Immature natural killer cell (primary cell): ENCODE measurements at regions not wholly inside any gene's neighbourhood (a gene's known extent, or its start where the extent isn't known, plus 50 kb on each side); places are given as distances from the start of the nearest gene placed in this dataset.

Experiments
- DNase-seq, 3 donors: peaks; one replicate each; pipeline ENCODE4 v3.0.0; 2022; ENCODE audit warnings: mixed read lengths in 1 of 3
- H3K27ac Mint-ChIP-seq, 6 donors: one replicate each; pipeline ENCODE4 v1.8.0; 2020; ENCODE audit warnings: mixed read lengths in 6 of 6, mild to moderate bottlenecking in 5 of 6, inconsistent platforms in 4 of 6, moderate library complexity in 3 of 6
- H3K27me3 Mint-ChIP-seq, 3 donors: one replicate each; pipeline ENCODE4 v1.8.0; 2020 to 2021; ENCODE audit warnings: low read depth in 3 of 3, mild to moderate bottlenecking in 3 of 3, mixed read lengths in 3 of 3, moderate library complexity in 3 of 3, inconsistent platforms in 1 of 3
- H3K36me3 Mint-ChIP-seq, 3 donors: one replicate each; pipeline ENCODE4 v1.8.0; 2020; ENCODE audit warnings: mixed read lengths in 3 of 3, inconsistent platforms in 2 of 3, mild to moderate bottlenecking in 2 of 3
- H3K4me1 Mint-ChIP-seq, 2 donors: one replicate each; pipeline ENCODE4 v1.8.0; 2020; ENCODE audit warnings: inconsistent platforms in 2 of 2, mild to moderate bottlenecking in 2 of 2, mixed read lengths in 2 of 2, moderate library complexity in 1 of 2
- H3K4me3 Mint-ChIP-seq, 5 donors: one replicate each; pipeline ENCODE4 v1.8.0; 2020; ENCODE audit warnings: mild to moderate bottlenecking in 5 of 5, mixed read lengths in 5 of 5, inconsistent platforms in 3 of 5, moderate library complexity in 3 of 5
- H3K9me3 Mint-ChIP-seq, 6 donors: one replicate each; pipeline ENCODE4 v1.8.0; 2020; ENCODE audit warnings: mild to moderate bottlenecking in 6 of 6, mixed read lengths in 6 of 6, inconsistent platforms in 4 of 6, moderate library complexity in 3 of 6

DNA sequence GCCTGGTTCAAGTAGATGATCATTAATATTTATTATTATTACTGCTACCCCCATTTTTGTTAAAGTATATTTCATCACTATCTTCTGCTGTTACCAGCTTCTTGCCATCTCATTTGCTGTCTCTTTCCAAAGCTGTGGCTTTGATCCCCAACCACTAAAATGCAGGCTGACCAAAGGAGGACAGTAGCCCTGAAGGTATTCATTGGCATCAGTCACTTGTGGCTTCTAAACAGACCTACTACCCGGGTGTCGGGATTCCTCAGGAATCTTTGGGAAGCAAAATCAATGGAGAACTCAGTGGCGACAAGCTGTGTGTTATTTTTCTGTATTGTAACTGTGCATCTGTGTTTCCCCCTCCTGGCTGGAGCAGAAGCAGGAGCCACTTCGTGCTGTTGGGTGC is 379.2 kb upstream of the ERCC4 start:
- Mint-ChIP-seq H3K27ac (no peak overlapping the region), H3K9me3 (peaks cover 0 to 11% (median 5%) of the 10 kb centered on the region in 6 donors)
- no peak for DNase-seq

DNA sequence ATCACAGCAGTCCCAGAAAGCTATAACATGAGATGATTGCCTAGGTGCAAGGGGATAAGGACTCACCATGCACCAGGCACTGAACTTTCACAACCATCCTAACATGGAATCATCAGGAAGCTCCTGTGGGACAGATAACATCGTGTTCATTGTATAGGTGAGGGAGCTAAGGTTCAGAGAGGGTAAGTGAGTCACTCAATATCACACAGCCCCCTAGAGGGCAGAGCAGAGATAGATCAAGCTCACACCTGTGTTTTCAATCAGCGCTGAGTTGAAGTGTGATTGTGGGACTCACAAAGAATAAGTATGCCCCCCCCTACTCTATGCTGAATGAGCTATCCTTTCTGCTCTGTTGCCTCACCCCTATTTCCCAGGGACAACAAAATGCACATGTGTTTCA is 377.7 kb upstream of the ERCC4 start:
- Mint-ChIP-seq H3K27me3 (peaks cover 0 to 1% (median 0%) of the 10 kb centered on the region in 3 donors), H3K27ac (no peak overlapping the region), H3K9me3 (peaks cover 0 to 6% (median 3%) of the 10 kb centered on the region in 6 donors), H3K4me1 (no peaks in the 10 kb centered on the region), H3K36me3 (no peaks in the 10 kb centered on the region), H3K4me3 (no peak overlapping the region)
- DNase-seq, result no peak

More for the DNA sequence above, 379.2 kb upstream of the ERCC4 start:
- Mint-ChIP-seq H3K4me1 (no peaks in the 10 kb centered on the region), H3K36me3 (no peaks in the 10 kb centered on the region), H3K4me3 (no peak overlapping the region), H3K27me3 (no peaks in the 10 kb centered on the region)

DNA sequence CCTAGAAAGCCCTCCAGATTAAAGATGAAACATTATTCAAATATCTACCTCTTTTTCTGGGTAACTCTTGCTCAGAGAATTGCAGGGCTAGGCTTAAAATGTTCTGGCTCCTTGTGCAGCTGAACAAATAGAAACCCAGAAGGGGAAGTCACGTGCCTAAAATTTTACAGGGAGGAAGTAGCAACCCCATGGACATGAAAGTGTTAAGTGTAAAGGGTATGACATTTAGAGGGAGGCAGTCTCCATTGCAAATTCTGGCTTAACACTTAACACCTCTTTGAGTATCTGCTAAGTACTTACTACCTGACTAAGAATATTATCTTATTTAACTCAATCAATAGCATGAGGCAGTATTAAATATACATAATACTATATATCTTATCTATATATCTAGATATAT is 376.1 kb upstream of the ERCC4 start:
- no peaks in the 10 kb centered on the region for H3K4me1 Mint-ChIP-seq
- DNase-seq, result no peak
- no peak overlapping the region for H3K4me3 Mint-ChIP-seq
- no peak overlapping the region for H3K27ac Mint-ChIP-seq
- H3K27me3 Mint-ChIP-seq, result peaks cover 0 to 1% (median 0%) of the 10 kb centered on the region in 3 donors
- H3K36me3 Mint-ChIP-seq, result no peaks in the 10 kb centered on the region
- peaks cover 0 to 6% (median 3%) of the 10 kb centered on the region in 6 donors for H3K9me3 Mint-ChIP-seq

DNA sequence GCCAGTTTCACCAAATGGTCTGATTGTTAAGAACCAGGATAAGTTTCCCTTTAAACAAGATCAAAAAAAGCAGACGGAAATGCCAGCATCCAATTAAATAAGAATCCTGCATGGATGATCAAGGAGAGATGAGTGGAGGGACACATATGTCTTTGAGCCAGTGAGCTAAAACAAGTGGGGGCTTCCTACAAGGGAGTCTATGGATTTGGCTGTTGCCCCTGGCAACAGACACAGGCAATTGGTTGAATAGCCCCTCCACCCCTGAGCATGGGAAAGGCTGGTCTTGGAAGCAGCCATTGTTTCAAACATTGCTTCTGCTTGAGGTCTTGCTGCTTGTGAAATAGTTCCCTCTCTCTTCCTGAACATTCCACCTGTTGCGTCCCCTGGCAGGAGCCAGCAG is 374.7 kb upstream of the ERCC4 start:
- H3K27ac Mint-ChIP-seq, result no peak overlapping the region
- no peak overlapping the region for H3K4me3 Mint-ChIP-seq
- H3K27me3 Mint-ChIP-seq, result peaks cover 0 to 1% (median 0%) of the 10 kb centered on the region in 3 donors
- peaks cover 0 to 4% (median 0%) of the 10 kb centered on the region in 6 donors for H3K9me3 Mint-ChIP-seq
- DNase-seq, result no peak
- H3K4me1 Mint-ChIP-seq, result no peaks in the 10 kb centered on the region
- no peaks in the 10 kb centered on the region for H3K36me3 Mint-ChIP-seq

DNA sequence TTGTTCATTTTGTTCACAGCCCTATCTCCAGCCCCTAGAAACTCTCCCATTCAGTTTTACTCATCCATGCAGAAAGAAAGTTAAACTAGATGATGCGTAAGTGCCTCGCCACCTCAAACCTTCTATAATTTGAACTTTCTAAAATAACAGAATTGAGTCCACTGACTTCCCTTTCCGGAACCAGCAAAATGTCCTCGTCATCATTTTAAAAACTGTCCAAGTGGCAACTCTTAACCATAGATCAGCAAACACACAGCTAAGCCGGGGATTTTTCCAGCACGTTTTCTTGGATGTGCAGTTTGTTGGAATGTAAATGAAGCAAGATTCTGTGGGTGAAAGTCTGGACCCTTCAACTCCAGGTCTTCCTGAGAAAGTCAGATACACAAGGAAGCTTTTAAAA is 369.7 kb upstream of the ERCC4 start:
- H3K27me3 Mint-ChIP-seq, result peaks cover 0 to 2% (median 1%) of the 10 kb centered on the region in 3 donors
- H3K27ac Mint-ChIP-seq, result no peak overlapping the region
- H3K4me1 Mint-ChIP-seq, result no peaks in the 10 kb centered on the region
- DNase-seq, result no peak
- peaks cover 0 to 7% (median 0%) of the 10 kb centered on the region in 6 donors for H3K9me3 Mint-ChIP-seq
- H3K36me3 Mint-ChIP-seq, result no peaks in the 10 kb centered on the region
- no peak overlapping the region for H3K4me3 Mint-ChIP-seq

DNA sequence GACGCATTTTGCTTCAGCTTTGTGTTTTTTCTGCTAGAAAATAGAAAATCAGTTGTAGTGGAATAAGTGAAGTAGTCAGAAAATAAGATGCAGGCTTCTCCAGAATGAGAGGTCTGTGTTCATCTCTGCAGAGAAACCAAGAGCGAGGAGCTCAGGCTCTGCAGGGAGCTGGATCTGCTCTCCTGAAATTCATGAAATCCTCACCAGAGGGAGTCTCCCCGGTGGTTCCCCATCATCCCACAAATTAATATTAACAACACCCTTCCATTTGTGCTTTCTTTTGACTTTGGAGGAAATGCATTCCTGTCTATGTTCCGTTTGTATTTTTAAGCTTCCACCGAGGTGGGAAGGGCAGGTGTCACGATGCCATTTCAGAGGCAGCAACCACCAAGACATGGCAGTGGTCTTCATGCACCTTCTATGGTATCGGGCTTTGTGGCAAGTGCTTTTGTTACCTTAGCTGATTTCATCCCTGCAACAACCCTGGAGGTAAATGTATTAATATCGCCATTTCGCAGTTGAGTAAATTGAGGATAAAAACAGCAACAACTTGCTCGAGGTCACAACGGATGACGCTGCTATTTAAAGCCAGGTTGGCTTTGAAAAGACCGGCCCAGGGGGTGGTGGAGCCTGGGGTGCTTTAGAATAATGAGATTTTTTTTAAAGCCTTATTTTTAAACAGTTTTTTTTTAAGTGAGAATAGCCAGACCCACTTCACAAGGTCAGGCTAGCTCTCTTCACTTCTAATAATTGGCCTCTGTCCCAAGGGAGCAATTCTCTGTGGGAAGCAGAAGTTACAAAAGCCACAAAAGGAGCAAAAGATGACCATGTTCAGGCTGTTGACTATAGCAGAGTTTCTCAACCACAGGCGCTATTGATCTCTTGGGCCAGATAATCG is 367.6 kb upstream of the ERCC4 start:
- H3K9me3 Mint-ChIP-seq, result peaks cover 0 to 7% (median 0%) of the 10 kb centered on the region in 6 donors
- no peaks in the 10 kb centered on the region for H3K4me1 Mint-ChIP-seq
- no peaks in the 10 kb centered on the region for H3K36me3 Mint-ChIP-seq
- no peak for DNase-seq
- no peak overlapping the region for H3K4me3 Mint-ChIP-seq
- peaks cover 0 to 2% (median 0%) of the 10 kb centered on the region in 3 donors for H3K27me3 Mint-ChIP-seq
- H3K27ac Mint-ChIP-seq, result no peak overlapping the region

DNA sequence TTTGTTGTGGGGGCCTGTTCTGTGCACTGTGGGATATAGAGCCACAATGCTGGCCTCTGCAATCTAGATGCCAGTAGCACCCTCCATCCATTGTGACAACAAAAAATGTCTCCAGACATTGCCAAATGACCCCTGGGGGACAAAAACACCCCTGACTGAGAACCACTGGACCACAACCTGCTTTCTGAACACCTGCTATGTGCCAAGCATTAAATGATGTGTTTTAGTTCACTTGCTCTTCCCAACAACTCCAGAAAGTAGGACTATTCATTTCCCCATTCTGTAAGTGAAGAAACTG is 367.0 kb upstream of the ERCC4 start:
- Mint-ChIP-seq H3K9me3 (peaks cover 0 to 7% (median 0%) of the 10 kb centered on the region in 6 donors), H3K4me3 (no peak overlapping the region), H3K27ac (no peak overlapping the region)

DNA sequence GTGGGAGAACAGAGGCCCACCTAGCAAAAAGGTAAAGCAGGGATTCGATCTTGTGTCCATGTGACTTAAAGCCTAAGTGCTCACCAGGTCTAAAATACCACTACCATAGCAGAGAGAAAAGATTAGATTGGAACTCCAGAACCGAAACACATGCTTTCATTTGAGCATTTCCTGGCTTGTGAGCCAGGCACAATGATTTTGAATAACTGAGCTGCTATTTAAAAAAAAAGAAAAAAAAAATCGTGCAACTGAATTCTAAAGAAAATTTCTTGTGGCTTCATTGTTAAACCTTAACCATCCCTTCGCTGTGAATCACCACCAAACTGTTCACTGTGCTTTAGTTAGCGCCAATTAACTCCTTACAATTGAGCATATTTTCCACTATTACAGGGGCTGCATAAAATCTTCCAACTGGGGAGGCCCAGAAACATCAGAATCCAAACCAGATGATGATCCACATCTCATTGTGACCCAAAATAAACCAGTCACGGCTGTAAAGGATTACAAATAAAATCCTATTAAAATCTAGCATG is 366.4 kb upstream of the ERCC4 start:
- H3K27ac Mint-ChIP-seq, result no peak overlapping the region
- H3K27me3 Mint-ChIP-seq, result peaks cover 0 to 2% (median 0%) of the 10 kb centered on the region in 3 donors
- DNase-seq, result no peak
- H3K4me3 Mint-ChIP-seq, result no peak overlapping the region
- H3K36me3 Mint-ChIP-seq, result no peaks in the 10 kb centered on the region
- H3K4me1 Mint-ChIP-seq, result no peaks in the 10 kb centered on the region
- H3K9me3 Mint-ChIP-seq, result peaks cover 0 to 7% (median 0%) of the 10 kb centered on the region in 6 donors

More for the DNA sequence above, 367.0 kb upstream of the ERCC4 start:
- Mint-ChIP-seq H3K4me1 (no peaks in the 10 kb centered on the region), H3K36me3 (no peaks in the 10 kb centered on the region), H3K27me3 (peaks cover 0 to 2% (median 0%) of the 10 kb centered on the region in 3 donors)
- DNase-seq, result no peak

DNA sequence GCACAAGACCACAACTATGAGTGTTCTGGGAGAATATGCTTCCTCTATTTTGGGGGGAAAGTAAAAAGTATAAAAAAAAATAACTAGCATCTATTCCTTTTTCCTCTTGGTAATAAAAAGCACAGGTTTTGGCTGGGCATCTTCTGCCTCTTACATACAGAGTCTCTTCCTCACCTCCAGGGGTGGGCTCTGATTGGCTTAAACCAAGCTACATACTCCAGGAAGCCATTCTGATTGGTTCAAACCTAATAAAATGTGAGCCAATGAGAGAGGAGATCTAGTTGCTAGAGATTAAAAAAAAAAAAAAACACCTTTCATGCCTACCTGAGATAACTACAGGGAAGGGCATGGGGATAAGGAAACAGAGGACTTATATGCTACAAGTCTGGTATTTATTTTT is 365.9 kb upstream of the ERCC4 start:
- H3K27ac Mint-ChIP-seq, result no peak overlapping the region
- H3K9me3 Mint-ChIP-seq, result peaks cover 0 to 7% (median 0%) of the 10 kb centered on the region in 6 donors
- no peak for DNase-seq
- H3K4me1 Mint-ChIP-seq, result no peaks in the 10 kb centered on the region
- H3K27me3 Mint-ChIP-seq, result peaks cover 0 to 2% (median 0%) of the 10 kb centered on the region in 3 donors
- no peak overlapping the region for H3K4me3 Mint-ChIP-seq
- H3K36me3 Mint-ChIP-seq, result no peaks in the 10 kb centered on the region

DNA sequence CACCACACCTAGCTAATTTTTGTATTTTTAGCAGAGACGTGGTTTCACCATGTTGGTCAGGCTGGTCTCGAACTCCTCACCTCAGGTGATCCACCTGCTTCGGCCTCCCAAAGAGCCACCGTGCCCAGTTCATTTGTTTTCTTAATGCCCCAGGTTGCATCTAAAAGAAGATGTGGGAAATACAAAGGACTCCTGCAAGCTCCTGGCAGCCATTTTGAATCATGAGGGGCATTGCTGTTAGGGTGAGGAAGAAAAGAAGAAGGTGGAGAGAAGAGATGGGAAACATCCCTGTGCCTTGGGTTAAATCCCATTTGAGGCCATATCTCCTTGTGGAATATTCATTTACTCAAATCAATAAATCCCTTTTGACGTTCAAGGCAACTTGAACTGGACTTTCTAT is 365.3 kb upstream of the ERCC4 start:
- Mint-ChIP-seq H3K27me3 (peaks cover 0 to 2% (median 0%) of the 10 kb centered on the region in 3 donors), H3K27ac (no peak overlapping the region), H3K9me3 (peaks cover 0 to 7% (median under 1%) of the 10 kb centered on the region in 6 donors), H3K36me3 (no peaks in the 10 kb centered on the region), H3K4me1 (no peaks in the 10 kb centered on the region), H3K4me3 (no peak overlapping the region)
- DNase-seq, result no peak

DNA sequence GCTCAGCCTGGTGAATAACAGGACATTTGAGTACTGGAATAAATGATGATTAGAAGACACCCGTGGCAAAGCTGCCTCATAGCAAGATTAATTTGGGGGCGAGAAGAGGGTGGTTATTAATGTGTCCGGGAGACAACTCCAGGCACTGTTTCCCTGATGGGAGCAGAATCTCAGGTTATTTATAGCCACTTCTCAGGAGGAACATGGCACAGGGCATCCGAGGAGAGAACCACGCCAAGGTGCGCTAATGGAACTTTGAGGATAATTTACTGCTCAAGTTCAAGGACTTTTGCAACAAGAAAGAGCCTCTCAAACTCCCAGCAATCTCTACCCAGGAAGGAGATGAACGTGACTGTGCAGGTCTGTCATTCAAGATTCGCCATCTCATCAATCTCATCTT is 362.5 kb upstream of the ERCC4 start:
- Mint-ChIP-seq H3K27ac (no peak overlapping the region), H3K36me3 (no peaks in the 10 kb centered on the region)
- DNase-seq, result no peak

DNA sequence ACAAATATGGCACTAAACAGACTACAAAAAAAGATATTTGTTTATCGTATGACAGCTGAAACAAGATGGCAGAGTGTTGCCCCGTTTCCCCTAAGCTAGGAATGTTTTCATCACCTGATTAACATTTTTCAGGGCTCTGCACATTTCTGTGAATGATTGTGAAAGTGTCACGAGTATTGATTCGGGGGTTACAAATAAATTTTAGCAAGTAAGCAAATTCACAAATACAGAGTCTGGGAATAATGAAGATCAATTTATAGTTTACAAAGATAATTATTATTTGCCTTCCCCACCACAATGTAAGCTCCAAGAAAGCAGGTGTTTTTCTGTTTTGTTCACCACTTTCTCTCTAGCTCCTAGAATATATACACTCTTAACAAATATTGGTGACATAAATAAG is 361.2 kb upstream of the ERCC4 start:
- DNase-seq, result no peak
- Mint-ChIP-seq H3K4me3 (no peak overlapping the region), H3K9me3 (peaks cover 0 to 13% (median 5%) of the 10 kb centered on the region in 6 donors), H3K36me3 (no peaks in the 10 kb centered on the region), H3K4me1 (no peaks in the 10 kb centered on the region), H3K27ac (no peak overlapping the region), H3K27me3 (peaks cover 0 to 2% (median 2%) of the 10 kb centered on the region in 3 donors)

More for the DNA sequence above, 362.5 kb upstream of the ERCC4 start:
- Mint-ChIP-seq H3K4me1 (no peaks in the 10 kb centered on the region), H3K27me3 (peaks cover 0 to 2% (median 2%) of the 10 kb centered on the region in 3 donors), H3K9me3 (peaks cover 0 to 11% (median 4%) of the 10 kb centered on the region in 6 donors), H3K4me3 (no peak overlapping the region)

DNA sequence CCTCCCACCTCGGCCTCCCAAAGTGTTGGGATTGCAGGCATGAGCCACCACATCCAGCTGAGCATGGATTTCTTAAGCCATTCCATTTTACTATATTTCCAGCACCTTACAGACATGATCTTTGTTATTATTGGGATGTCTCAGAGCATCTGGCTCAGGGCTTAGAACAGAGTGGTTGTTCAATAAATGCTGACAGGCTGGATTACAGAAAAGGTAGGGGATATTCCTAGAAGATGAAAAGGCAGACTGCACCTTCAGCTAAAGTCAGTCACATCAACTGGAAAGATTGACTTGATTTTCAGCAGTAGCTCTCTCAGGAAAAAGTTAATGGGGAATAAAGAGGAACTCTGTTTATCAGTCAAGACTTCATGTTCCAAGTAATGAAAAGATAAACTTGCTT is 360.3 kb upstream of the ERCC4 start:
- Mint-ChIP-seq H3K4me1 (no peaks in the 10 kb centered on the region), H3K9me3 (peaks cover 0 to 15% (median 6%) of the 10 kb centered on the region in 6 donors), H3K4me3 (no peak overlapping the region), H3K36me3 (no peaks in the 10 kb centered on the region), H3K27me3 (peaks cover 0 to 2% (median 1%) of the 10 kb centered on the region in 3 donors), H3K27ac (no peak overlapping the region)
- no peak for DNase-seq

DNA sequence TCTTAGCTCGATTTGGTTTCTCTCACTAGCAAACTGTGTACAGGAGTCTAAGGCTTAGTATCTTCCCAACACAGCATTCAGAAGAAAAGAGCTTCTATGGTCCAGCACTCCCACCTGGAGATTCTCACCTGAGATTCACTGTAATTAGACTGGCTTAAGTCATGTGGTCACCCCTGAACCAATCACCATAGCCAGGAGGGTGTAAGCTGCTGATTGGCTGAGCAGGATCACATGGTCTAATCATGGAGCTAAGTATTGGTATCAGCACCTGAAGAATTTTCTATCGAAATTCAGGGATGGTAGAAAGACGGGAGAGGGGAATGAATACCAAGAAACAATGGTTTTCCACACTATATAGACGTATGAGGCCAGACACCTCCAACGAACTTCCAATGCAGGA is 359.8 kb upstream of the ERCC4 start:
- H3K36me3 Mint-ChIP-seq, result no peaks in the 10 kb centered on the region
- H3K27ac Mint-ChIP-seq, result no peak overlapping the region
- DNase-seq, result no peak
- H3K4me1 Mint-ChIP-seq, result no peaks in the 10 kb centered on the region
- H3K9me3 Mint-ChIP-seq, result peaks cover 0 to 15% (median 6%) of the 10 kb centered on the region in 6 donors
- H3K27me3 Mint-ChIP-seq, result peaks cover 0 to 2% (median 0%) of the 10 kb centered on the region in 3 donors
- H3K4me3 Mint-ChIP-seq, result no peak overlapping the region
